Non-pigmented ciliary epithelial cell (primary cell): ENCODE measurements at regions not wholly inside any gene's neighbourhood (a gene's known extent, or its start where the extent isn't known, plus 50 kb on each side); places are given as distances from the start of the nearest gene placed in this dataset.
A peak's percentile ranks its signal among the peaks of the same experiment; 100 is the strongest.
"Not testable (repeated sequence)": the region's sequence is repeated elsewhere in the genome, so short reads cannot be mapped to it uniquely, and the experiment has no call there.

ENCODE experiments used
- DNase-seq: peaks from one replicate; pipeline ENCODE4 v3.0.0-alpha.2; 2010; ENCODE audit warnings: low read depth

DNA sequence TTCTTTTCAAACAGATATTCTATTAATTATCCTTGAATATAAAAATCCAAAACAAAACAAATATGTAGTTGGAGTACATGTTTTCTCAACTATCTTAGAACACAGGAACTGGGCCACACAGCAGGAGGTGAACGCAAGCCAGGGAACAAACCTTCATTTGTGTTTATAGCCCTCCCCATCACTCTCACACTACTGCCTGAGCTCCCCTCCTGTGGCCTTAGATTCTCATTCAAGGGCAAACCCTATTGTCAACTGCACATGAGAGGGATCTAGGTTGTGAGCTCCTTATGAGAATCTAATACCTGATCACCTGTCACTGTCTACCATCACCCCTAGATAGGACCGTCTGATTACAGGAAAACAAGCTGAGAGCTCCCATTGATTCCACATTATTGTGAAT lies 427.1 kb upstream of the PRR20A start:
- no peak for DNase-seq

DNA sequence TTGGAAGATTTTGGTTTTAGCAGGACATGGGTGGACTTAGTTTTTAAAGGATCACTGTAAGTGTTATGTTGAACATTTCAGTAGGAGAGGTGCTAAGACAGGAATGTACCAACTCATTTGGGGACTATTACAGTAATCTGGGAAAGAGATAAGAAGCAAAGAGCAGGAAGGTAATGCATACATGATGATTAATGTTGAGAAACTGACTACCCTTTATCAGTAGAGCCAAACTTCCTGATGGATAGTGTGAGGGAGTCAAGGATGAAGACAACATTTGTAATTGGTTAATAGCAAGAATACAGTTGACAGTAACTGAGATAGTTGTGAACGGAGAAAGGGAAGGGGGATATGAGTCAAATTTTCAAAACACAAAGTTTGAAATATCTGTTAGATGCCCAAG lies 421.9 kb upstream of the PRR20A start:
- no peak for DNase-seq

DNA sequence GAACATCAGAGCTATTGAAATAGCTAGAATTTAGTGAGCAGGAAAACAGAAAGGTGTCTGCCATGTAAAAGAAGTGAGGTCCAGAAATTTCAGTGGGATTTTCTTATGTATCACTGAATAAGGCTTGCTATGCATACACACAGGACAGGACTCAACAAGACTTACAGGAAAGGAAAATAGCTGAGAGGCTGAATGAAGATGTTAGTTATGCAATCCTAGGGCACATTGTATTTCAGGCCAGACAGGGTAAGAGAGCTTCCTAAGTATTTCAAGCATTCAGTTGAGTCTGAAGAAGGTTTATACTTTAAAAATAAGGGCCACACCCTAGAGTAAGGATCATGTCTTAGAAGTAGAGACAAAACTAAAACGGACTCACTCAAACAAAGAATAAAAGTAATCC lies 419.9 kb upstream of the PRR20A start:
- no peak for DNase-seq

DNA sequence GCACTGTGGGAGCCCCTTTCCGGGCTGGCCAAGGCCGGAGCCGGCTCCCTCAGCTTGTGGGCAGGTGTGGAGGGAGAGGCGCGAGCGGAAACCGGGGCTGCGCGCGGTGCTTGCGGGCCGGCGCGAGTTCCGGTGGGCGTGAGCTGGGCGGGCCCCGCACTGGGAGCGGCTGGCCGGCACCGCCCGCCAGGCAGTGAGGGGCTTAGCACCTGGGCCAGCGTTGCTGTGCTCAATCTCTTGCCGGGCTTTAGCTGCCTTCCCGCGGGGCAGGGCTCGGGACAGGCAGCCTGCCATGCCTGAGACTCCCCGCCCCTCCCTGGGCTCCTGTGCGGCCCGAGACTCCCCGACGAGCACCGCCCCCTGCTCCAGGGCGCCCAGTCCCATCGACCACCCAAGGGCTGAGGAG lies 405.2 kb upstream of the PRR20A start:
- DNase-seq, result no peak

DNA sequence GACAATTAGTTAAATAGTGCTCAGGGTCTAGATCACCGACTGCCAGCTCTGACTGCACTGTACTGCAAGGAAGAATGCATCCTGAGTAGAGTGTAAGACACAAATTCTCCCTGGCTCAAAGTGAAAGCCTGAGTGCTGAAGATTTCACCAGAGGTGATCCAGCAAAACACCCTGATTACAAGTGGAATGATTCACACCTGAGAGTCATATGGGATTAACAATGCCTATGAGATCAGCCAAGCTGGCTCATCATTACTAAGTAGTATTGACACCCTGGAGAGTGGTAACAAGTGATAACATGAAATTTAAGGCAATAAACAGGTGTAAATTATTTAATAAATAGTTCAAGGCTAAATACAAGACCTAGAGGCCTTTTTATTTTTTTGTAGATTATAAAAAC lies 403.8 kb upstream of the PRR20A start:
- DNase-seq, result no peak

DNA sequence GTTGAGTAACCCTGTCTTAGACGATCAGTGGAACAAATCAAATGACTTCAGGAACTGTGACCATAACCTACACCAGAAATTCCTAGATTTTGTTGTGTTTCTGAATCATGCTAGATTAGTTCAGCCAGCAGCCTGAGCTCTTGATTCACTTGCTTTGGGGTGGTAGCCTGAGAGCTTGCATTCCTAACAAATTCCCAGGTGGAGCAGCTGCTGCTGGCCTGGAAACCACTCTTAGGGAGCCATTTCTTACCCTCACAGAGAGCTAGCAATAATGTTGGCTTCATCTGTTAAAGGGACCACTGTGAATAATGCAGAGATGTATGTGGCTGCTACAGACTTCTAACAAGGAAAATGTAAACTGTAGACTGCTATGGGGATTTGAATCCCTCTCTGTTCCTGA lies 388.1 kb upstream of the PRR20A start:
- no peak for DNase-seq

DNA sequence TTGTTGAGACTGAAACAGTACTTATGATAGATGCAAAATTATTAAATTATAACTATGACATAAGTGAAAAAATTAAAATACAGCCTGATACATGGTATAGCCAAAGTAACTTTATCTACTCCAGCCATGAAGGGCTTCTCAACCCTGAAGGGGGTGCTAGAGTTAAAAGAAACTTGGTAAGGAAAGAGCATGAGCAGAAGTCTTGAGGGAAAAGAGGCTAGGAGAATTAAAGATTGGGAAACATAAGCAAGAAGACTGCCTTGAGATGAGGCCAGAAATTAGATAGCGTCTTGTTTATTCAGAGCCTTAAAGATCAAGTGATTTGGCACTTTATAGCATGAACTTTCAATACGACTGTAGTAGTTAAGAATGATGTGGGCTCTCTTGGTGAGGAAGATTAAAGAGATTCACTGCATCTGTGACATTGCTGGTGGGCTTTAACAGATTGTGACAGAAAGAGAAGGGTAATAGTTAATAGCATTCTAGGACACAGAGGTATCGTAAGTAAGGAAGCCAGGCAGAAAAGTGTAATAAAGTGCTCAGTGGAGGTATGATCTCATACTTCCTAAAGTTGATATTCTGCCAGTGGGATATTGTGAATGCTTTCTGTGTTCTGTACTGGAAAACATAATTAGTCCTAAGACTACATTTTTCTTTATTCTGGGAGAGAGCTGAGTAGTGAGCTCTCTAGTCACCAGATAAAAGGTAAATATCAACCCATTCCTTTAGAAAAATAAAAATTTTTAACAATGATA lies 385.4 kb upstream of the PRR20A start:
- no peak for DNase-seq

DNA sequence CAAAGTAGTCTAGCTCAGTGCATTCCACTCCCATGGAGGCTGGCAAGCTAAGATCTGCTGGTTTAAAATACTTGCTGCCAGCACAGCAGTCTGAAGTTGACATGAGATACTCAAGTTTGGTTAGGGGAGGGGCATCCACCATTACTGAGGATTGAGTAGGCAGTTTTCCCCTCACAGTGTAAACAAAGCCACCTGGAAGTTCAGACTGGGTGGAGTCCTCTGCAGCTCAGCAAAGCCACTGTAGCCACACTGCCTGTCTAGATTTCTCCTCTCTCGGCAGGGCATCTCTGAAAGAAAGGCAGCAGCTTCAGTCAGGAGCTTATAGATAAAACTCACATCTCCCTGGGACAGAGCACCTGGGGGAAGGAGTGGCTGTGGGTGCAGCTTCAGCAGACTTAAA lies 377.4 kb upstream of the PRR20A start:
- DNase-seq, result not testable (repeated sequence)

DNA sequence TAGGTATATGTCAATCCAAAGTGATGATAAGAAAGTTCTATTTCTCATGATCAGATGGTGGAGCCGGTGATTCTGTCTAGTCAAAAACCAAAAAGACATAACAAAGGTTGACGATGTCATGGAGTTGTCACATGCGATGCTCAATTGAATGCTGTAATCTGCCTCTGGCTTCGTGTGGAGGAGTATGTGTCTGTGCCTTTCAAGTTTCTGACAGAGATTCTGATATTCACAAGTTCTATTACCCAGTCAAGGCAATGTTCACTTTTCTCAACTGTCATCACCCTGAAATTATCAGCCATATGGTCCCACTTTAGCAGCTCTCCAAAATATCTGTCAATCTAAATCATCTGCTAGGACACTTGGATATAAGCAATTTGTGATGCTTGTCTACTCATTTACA lies 367.6 kb upstream of the PRR20A start:
- DNase-seq, result no peak

DNA sequence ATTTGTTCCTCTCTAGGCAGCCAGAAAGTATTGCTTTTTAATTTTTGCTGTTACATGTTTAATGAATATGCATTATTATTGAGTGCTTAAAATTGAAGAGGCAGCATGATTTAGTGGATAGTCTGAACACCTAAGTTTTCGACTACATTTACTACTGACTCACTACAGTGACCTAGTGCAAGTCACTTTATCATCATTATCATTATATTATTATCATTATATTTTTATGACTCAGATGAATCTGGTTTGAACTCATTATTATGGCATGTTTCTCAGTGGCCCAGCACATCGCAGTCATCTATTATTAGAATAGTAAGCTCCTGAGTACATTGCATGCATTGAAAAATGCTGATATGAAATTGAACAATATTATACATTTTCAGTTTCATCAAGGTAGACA lies 351.2 kb upstream of the PRR20A start:
- no peak for DNase-seq

DNA sequence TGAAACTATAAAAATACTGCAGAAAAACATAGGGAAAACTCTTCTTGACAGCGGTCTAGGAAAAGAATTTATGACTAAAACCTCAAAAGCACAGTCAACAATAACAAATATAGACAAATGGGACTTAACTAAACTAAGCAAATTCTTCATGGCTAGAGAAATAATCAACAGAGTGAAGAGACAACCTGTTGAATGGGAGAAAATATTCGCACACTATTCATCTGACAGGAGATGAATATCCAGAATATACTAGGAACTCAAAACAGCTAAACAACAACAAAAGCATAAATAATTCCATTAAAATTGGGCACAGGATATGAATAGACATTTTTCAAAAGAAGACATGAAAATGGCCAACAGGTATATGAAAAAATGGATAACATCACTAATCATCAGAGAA lies 303.6 kb upstream of the PRR20A start:
- no peak for DNase-seq

DNA sequence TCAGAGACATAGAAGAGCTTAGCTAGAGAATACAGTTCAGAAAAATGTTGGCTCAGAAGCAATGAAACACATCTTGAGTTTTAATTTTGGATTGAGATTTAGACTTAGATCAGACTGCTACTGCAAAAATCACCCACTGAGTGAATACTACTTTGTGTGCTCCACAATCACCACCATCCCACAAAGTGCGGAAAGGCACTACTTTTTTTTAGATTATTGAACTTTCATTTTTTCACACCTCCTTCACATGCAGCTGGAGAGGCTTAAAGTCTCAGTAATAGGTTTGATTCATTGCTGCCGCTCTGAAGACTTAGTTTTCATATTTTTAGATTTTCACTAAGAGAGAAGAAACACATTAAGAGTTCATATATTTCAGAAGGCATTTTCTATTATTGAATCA lies 289.9 kb upstream of the PRR20A start:
- DNase-seq, result no peak

DNA sequence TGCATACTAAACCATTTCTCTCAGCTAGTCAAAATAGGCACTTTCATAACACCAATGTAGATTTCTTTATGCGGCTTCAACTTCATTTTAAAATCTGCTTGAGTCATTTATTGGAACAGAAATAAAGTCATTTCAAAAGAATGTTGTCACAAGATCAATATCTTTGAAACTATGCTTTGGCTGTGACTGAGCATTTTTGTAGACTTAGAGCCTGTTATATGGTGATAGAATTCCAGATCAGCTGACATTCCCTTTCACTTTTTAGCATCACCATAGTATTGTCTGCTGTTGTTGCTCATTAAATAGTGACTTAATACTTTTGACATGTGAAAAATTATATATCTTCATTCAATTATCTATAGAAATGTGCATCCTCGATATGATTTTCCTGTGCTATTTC lies 279.2 kb upstream of the PRR20A start:
- DNase-seq, result peak; percentile 4

DNA sequence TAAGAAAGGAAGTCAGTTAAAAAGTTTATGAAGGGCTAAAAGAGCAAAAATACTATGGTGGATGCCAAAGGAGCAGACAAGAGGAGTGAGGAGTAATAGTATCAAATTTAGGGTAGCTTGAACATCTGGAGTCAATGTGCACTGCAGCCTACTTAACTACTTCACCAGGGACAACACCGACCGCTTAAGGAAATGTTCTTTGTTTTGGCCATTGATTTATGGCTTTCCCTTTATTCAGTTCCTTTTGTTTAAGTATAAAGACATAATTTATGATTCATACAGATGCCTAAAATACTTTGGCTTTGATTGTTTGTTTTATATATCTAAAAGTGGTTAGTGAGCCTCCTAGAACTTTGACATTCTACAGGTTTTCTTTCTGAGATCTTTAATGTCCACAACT lies 276.3 kb upstream of the PRR20A start:
- DNase-seq, result no peak

DNA sequence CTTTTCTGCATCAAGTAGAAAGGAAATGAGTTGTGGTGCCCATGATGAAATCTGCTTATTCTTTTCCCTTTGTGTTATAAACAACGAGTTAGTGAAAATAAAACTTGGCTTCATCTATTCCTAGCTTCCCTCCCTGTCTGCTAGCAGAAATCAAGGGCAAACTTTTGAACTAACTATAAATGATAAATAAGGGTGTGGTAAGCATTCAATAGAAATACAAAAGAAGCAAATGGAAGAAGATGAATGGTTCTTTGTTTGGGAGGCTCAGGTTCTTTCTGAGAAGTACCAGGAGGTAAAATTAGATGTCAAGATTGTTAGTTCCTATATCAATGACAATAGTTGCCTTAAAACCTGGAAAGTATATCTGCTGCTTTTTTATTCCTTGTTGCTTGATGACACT lies 275.3 kb upstream of the PRR20A start:
- DNase-seq, result no peak

DNA sequence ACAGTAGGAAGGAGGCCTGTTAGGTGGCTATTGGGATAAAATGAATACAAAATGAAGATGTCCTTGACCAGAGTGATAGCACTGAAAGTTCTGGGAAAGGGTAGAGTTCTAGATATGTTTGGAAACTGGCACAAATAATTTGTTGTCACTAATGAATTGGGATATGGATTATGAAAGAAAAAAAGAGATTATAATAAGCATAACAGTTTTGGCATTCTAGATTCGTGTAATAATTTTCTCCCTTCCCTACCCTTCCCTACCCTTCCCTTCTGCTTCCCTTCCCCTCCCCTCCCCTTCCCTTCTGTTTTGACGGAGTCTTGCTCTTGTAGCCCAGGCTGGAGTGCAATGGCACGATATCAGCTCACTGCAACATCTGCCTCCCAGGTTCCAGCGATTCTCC lies 271.0 kb upstream of the PRR20A start:
- no peak for DNase-seq

DNA sequence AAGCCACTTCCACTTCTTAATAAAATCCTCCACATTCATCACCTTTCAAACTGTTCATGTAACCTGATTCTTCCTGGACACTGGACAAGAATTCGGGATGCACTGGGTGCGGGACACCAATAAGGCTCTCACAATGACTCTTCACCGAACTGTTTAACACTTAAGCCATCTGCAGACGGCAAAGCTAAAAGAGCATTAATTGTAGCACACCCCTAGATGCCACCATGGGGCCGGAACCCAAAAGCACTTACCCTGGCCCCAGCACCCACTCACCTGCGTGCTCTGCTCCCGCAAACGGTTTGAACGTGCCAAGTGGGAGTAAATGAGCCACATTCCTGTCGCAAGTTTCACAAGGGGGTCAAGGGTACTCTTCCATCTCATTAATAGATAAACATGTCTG lies 254.3 kb upstream of the PRR20A start:
- DNase-seq, result no peak

DNA sequence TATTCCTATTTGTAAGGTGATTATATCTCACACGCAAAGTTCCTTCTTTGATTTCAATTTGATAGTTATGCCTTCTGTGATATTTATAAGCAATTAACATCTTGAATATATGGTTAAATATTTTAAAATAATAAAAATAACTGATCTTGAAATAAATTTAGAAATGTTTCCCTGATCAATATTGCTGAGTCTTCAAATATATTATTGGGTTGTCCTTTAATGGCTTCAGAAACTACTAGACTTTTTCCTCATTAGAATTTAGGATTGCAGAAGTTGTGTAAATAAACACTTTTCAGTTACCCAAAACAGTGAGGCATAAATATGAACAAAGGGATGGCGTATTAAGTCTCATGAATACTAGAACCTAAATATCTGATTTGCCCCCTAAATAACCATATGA lies 252.3 kb upstream of the PRR20A start:
- no peak for DNase-seq

DNA sequence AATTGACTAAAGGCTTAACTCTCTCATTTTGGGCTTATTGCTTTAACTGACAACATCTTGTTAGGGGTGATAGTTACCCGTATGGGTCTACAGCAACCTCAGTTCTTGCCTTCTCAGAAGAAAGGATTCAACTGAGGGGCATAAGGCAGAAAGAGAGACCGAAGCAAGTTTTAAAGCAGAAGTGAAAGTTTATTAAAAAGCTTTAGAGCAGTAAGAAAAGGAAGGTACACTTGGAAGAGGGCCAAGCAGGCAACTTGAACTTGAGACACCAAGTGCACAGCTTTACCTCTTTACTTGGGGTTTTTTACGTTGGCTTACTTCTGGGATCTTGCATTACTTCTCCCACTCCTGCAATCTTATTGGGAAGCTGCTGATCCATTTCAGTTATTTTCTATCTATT lies 246.9 kb upstream of the PRR20A start:
- no peak for DNase-seq

DNA sequence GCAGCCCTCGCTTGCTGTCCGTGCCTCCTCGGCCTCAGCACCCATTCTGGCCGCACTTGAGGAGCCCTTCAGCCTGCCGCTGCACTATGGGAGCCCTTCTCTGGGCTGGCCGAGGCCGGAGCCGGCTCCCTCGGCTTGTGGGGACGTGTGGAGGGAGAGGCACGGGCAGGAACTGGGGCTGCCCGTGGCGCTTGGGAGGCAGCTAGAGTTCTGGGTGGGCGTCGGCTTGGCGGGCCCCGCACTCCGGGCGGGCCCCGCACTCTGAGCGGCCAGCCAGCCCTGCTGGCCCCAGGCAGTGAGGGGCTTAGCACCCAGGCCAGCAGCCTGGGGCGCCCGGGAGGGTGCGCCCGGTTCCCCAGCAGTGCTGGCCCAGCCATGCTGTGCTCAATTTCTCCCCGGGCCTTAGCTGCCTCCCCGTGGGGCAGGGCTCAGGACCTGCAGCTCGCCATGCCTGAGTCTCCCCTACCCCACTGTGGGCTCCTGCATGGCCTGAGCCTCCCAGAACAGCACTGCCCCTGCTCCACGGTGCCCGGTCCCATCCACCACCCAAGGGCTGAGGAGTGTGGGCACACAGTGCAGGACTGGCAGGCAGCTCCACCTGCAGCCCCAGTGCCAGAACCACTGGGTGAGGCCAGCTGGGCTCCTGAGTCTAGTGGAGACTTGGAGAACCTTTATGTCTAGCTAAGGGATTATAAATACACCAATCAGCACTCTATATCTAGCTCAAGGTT lies 240.0 kb upstream of the PRR20A start:
- DNase-seq, result no peak

DNA sequence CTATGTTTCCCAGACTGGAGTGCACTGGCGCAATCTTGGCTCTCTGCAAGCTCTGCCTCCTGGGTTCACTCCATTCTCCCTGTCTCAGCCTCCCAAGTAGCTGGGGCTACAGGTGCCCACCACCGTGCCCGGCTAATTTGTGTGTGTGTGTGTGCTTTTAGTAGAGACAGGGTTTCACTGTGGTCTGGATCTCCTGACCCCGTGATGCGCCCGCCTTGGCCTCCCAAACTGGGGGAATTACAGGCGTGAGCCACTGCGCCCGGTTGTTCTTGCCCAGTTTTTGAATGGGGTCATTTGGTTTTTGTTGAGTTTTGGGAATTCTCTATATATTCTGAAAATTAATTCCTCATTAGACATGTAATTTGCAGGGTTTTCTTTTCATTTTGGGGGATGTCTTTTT lies 238.4 kb upstream of the PRR20A start:
- DNase-seq, result no peak

DNA sequence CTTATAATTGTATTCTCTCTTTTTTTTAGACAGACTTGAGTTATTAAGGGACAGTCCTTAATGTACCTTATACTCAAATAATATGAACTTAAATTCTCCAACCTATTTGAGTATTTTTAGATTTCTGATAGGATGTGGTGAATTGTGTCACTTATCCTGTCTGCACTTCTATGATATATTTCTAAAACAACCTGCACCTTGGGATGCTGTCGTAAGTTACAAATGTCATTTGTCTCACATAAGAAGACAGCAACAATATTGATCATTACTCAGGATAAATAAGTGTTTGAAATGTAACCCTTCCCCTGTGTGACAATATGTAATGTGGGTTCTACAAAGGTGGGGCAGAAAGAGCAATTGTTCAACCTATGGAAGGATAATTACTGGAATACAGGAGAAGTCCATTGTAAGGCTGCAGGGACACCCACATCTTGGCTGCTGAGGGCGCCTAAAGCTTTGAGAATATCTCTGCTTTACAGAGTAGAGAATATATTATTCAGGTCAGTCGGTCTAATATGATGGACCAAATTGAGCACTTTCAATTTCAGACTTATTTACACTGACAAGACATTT lies 236.9 kb upstream of the PRR20A start:
- DNase-seq, result no peak

DNA sequence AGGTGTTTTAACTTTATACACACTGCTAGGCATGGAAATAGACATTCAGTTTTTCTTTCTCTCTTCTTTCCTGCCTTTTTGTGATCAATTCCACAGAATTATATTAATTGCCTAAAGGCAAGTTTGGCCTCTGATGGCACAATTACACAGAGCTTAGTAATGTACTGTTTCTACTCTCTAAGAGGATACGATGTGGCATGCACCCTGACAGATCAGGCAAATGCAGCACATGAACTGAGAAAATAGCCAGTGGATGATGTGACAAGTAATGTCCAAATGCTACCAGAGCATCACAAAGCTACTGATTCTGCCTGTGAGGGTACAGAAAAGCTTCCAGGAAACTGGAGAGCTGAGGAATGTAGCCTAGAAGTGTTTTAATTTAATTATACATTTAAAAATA lies 233.8 kb upstream of the PRR20A start:
- no peak for DNase-seq

DNA sequence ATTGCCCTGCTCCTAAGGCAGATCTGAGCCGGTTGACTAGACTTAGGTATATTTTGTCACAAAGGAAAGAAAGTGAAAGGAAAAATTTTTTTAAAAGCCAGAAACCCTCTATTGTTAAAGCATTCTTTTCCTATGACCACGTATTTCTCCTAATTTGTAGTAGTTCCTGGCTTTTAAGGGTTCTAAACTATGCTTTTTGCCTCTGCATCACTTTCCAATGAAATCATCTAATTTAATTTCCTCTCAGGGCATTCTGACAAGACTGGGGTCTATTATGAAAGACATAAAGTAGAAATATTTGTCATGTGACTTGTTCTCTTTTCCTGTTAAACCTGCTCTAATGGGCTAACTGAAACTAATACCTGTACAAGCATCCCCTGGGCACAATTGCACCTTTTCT lies 233.0 kb upstream of the PRR20A start:
- DNase-seq, result no peak
